Esophagus muscularis mucosa (tissue), 3 donors: ENCODE measurements at regions not wholly inside any gene's neighbourhood (a gene's known extent, or its start where the extent isn't known, plus 50 kb on each side); places are given as distances from the start of the nearest gene placed in this dataset.

Experiments
- POLR2A ChIP-seq: fragments of 450-650 bp; IDR thresholded peaks from one replicate; pipeline ENCODE4 v1.6.1; 2017; ENCODE audit warnings: antibody characterized with exemption, moderate library complexity, mild to moderate bottlenecking, low read depth
- POLR2AphosphoS5 ChIP-seq, 2 donors: sonication (generic); formaldehyde crosslinking; IDR thresholded peaks; one replicate each; pipeline ENCODE4 v1.6.1; 2017; ENCODE audit warnings: antibody characterized with exemption in 2 of 2
- TF ChIP-seq, protein P1 (sequence below), 3 experiments: fragments of 200-600 bp in 2 of 3; fragments of 450-650 bp in 1 of 3; sonication (generic) in 2 of 3; IDR thresholded peaks; one replicate each; pipeline ENCODE4 v1.5.1; 2017 to 2019; ENCODE audit warnings: antibody characterized with exemption in 3 of 3, mild to moderate bottlenecking in 2 of 3, moderate library complexity in 1 of 3

DNA sequence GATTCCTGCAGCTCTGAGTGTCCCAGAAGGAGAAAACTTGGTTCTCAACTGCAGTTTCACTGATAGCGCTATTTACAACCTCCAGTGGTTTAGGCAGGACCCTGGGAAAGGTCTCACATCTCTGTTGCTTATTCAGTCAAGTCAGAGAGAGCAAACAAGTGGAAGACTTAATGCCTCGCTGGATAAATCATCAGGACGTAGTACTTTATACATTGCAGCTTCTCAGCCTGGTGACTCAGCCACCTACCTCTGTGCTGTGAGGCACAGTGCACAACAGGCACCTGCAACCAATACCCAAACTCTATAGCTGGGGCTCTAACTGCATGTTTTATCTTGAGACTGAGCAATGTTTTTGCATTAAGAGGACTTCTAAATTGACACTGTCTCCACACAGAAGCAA, 379.2 kb upstream of the OR4E1 start:
- TF ChIP-seq, protein P1, sequence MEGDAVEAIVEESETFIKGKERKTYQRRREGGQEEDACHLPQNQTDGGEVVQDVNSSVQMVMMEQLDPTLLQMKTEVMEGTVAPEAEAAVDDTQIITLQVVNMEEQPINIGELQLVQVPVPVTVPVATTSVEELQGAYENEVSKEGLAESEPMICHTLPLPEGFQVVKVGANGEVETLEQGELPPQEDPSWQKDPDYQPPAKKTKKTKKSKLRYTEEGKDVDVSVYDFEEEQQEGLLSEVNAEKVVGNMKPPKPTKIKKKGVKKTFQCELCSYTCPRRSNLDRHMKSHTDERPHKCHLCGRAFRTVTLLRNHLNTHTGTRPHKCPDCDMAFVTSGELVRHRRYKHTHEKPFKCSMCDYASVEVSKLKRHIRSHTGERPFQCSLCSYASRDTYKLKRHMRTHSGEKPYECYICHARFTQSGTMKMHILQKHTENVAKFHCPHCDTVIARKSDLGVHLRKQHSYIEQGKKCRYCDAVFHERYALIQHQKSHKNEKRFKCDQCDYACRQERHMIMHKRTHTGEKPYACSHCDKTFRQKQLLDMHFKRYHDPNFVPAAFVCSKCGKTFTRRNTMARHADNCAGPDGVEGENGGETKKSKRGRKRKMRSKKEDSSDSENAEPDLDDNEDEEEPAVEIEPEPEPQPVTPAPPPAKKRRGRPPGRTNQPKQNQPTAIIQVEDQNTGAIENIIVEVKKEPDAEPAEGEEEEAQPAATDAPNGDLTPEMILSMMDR (IDR thresholded peaks at IDR 0.05): no peak
- TF ChIP-seq POLR2AphosphoS5 (IDR thresholded peaks at IDR 0.05): no peak
- no peak for TF ChIP-seq POLR2A
